Endothelial cell of umbilical vein (primary cell): ENCODE measurements at regions not wholly inside any gene's neighbourhood (a gene's known extent, or its start where the extent isn't known, plus 50 kb on each side); places are given as distances from the start of the nearest gene placed in this dataset.

ENCODE experiments used
- BruUV-seq: library from RNA; stranded (reverse); fragments of 400-500 nt; replicated peaks from 2 replicates; lab custom pipeline; 2021; lab: Mats Ljungman, UMichigan
- CTCF ChIA-PET: fragments of 300-600, 350-600 bp; sonication (Branson Sonifier 250); formaldehyde crosslinking; loops from one replicate; lab custom pipeline; 2021; ENCODE audit warnings: antibody characterized with exemption, inconsistent platforms; lab: Charles Lee
- POLR2A ChIA-PET: fragments of 300-600, 350-600 bp; sonication (Branson Sonifier 250); formaldehyde crosslinking; loops from one replicate; lab custom pipeline; 2021; ENCODE audit warnings: antibody characterized with exemption, inconsistent platforms; lab: Charles Lee
- DNase-seq: peaks from one replicate; pipeline ENCODE4 v3.0.0-alpha.2; 2011; ENCODE audit warnings: low read depth, low spot score
- FAIRE-seq: peaks from 2 replicates; lab custom pipeline; 2011; peaks lifted over from hg19 to GRCh38; lab: Jason Lieb, UNC
- H2AFZ ChIP-seq: 2 replicates; pipeline ENCODE4 v1.6.0; 2012; ENCODE audit warnings: low read depth, low read length, control low read depth, inconsistent platforms
- H3K27ac ChIP-seq: 2 replicates; pipeline ENCODE4 v1.5.1; 2011; ENCODE audit warnings: low read depth, mild to moderate bottlenecking, control low read depth, low read length, moderate library complexity; ENCODE audit not compliant: insufficient read depth
- H3K27me3 ChIP-seq, 2 experiments: 2 replicates each; pipeline versions ENCODE4 v1.6.0 to v1.6.1; 2011; ENCODE audit warnings: low read length in 2 of 2, mixed read lengths in 1 of 2; ENCODE audit not compliant: control insufficient read depth in 2 of 2, insufficient read depth in 2 of 2
- H3K36me3 ChIP-seq, 2 experiments: 2 replicates in 1 of 2; 3 replicates in 1 of 2; pipeline ENCODE4 v1.5.1; 2011; ENCODE audit warnings: low read length in 2 of 2, mild to moderate bottlenecking in 1 of 2, moderate library complexity in 1 of 2; ENCODE audit not compliant: control insufficient read depth in 2 of 2, insufficient read depth in 2 of 2; ENCODE audit errors: extremely low read depth in 1 of 2
- H3K4me1 ChIP-seq: 3 replicates; pipeline ENCODE4 v1.5.1; 2011; ENCODE audit warnings: mild to moderate bottlenecking, low read length; ENCODE audit not compliant: control insufficient read depth, insufficient read depth; ENCODE audit errors: extremely low read depth
- H3K4me2 ChIP-seq: 2 replicates; pipeline ENCODE4 v1.6.1; 2011; ENCODE audit warnings: low read length, control low read depth, mixed read lengths; ENCODE audit not compliant: insufficient read depth
- H3K4me3 ChIP-seq, 3 experiments: fragments of 200-600 bp in 1 of 3; sonication (generic), shearing (Covaris generic) in 1 of 3; replicated peaks in 1 of 3; 2 replicates each; pipeline ENCODE4 v1.5.1; 2011 to 2016; ENCODE audit warnings: control low read depth in 3 of 3, low read length in 3 of 3, mild to moderate bottlenecking in 2 of 3, inconsistent platforms in 1 of 3, low read depth in 1 of 3, moderate library complexity in 1 of 3; ENCODE audit not compliant: insufficient read depth in 1 of 3
- H3K79me2 ChIP-seq: 2 replicates; pipeline ENCODE4 v1.6.0; 2012; ENCODE audit warnings: low read length, inconsistent platforms; ENCODE audit not compliant: control insufficient read depth, insufficient read depth
- H3K9ac ChIP-seq: replicated peaks from 2 replicates; pipeline ENCODE3; 2011; ENCODE audit warnings: low read length, control low read depth; ENCODE audit not compliant: insufficient read depth; ENCODE audit errors: extremely low read depth
- H3K9me1 ChIP-seq: replicated peaks from 3 replicates; pipeline ENCODE4 v1.6.0; 2011; ENCODE audit warnings: mild to moderate bottlenecking, low read length; ENCODE audit not compliant: control insufficient read depth, insufficient read depth; ENCODE audit errors: extremely low read depth
- H3K9me3 ChIP-seq: replicated peaks from 2 replicates; pipeline ENCODE4 v1.5.1; 2012; ENCODE audit warnings: low read length, inconsistent platforms; ENCODE audit not compliant: control insufficient read depth, insufficient read depth
- H4K20me1 ChIP-seq: replicated peaks from 2 replicates; pipeline ENCODE3; 2011; ENCODE audit warnings: mild to moderate bottlenecking, low read length; ENCODE audit not compliant: control insufficient read depth, insufficient read depth; ENCODE audit errors: extremely low read depth
- CTCF ChIP-seq, 2 donors: IDR thresholded peaks; 1 replicate in 1 of 2; 2 replicates in 1 of 2; pipeline ENCODE4 v1.5.1; 2011; ENCODE audit warnings: low read length in 2 of 2, mild to moderate bottlenecking in 2 of 2, moderate library complexity in 2 of 2, control low read depth in 1 of 2, inconsistent platforms in 1 of 2, low read depth in 1 of 2; ENCODE audit not compliant: insufficient read depth in 1 of 2; ENCODE audit errors: extremely low read depth in 1 of 2
- FOS ChIP-seq: IDR thresholded peaks from 2 replicates; pipeline ENCODE4 v1.6.1; 2011; ENCODE audit warnings: mild to moderate bottlenecking, low read length, moderate library complexity, borderline replicate concordance; ENCODE audit not compliant: insufficient read depth
- GATA2 ChIP-seq: IDR thresholded peaks from 2 replicates; pipeline ENCODE4 v1.7.0; 2011; ENCODE audit warnings: low read depth, mild to moderate bottlenecking, moderate library complexity, mixed read lengths, low read length; ENCODE audit not compliant: insufficient read length, insufficient read depth
- JUN ChIP-seq: IDR thresholded peaks from 2 replicates; pipeline ENCODE4 v1.6.1; 2011; ENCODE audit warnings: borderline replicate concordance, low read depth; ENCODE audit not compliant: insufficient read length, insufficient read depth
- MAX ChIP-seq: IDR thresholded peaks from 2 replicates; pipeline ENCODE4 v1.6.1; 2011; ENCODE audit not compliant: insufficient read depth, insufficient read length
- POLR2A ChIP-seq: IDR thresholded peaks from 2 replicates; pipeline ENCODE4 v1.6.1; 2012; ENCODE audit warnings: low read depth, mild to moderate bottlenecking, control low read depth, low read length
- dilution Hi-C: fragments of 300-500 bp; cut with MboI; formaldehyde crosslinking; loops from one replicate; pipeline ENCODE4 v1.15.0; 2019; ENCODE audit warnings: low sequenced_read_pairs; ENCODE audit not compliant: extremely low pct_ligation_motif_present
- intact Hi-C: fragments of 100-400 bp; cut with micrococcal nuclease; formaldehyde crosslinking; loops from one replicate; pipeline ENCODE4 v1.10.0; 2022

GRCh38 chr2:41062336-41062735 lies 610.4 kb upstream of the SLC8A1 start:
- no TSS peak for BruUV-seq
- POLR2A ChIA-PET, result no interaction called here
- H3K27me3 ChIP-seq, result no peaks in the 10 kb centered on the region

DNA sequence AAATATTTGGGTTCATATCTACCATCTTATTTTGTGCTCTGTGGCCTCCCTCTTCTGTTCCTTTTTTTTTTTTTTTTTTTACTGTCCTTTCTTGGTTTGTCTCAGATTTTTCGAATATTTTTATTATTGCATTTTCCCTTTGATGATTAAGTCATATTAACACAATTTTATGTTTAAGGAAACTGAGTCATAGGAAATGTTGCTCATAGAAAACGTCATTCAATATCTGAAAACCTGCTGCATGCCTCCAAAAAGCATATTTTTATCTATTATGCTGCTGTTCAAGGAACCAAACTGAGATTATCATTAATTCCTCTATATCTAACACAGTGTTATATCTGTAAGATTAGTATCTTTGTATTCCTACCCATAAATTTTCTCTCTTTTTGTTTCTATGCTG lies 614.3 kb upstream of the SLC8A1 start:
- CTCF ChIA-PET, result no interaction called here
- peak; percentile 71 for DNase-seq
- POLR2A ChIA-PET, result no interaction called here
- no TSS peak for BruUV-seq
- no peaks in the 10 kb centered on the region for H3K9me1 ChIP-seq
- H2AFZ ChIP-seq, result no peak overlapping the region
- no peaks in the 10 kb centered on the region for H3K27me3 ChIP-seq
- no peaks in the 10 kb centered on the region for H3K36me3 ChIP-seq
- TF ChIP-seq MAX, result no peak
- TF ChIP-seq GATA2, result peak; percentile 42
- TF ChIP-seq JUN, result peak; percentile 71
- peak; percentile 65 for TF ChIP-seq FOS
- H4K20me1 ChIP-seq, result no peaks in the 10 kb centered on the region
- dilution Hi-C loops, result no loop called here
- H3K9ac ChIP-seq, result no peak overlapping the region
- H3K4me1 ChIP-seq, result peaks cover 17% of the 10 kb centered on the region
- intact Hi-C loops, result loop anchor here (5.0 kb wide), 1 partner anchor 109 kb away; no protein-coding TSS in a partner anchor
- peak overlapping the region; percentile 61 for H3K27ac ChIP-seq
- H3K9me3 ChIP-seq, result no peaks in the 10 kb centered on the region
- no peak overlapping the region for H3K4me2 ChIP-seq
- no peak overlapping the region for H3K4me3 ChIP-seq
- H3K79me2 ChIP-seq, result no peaks in the 10 kb centered on the region
- peak; percentile 66 for FAIRE-seq

More at GRCh38 chr2:41062336-41062735, 610.4 kb upstream of the SLC8A1 start:
- no peaks in the 10 kb centered on the region for H3K9me3 ChIP-seq
- dilution Hi-C loops, result no loop called here
- TF ChIP-seq POLR2A, result no peak
- no peak for TF ChIP-seq JUN
- TF ChIP-seq CTCF (IDR thresholded peaks at IDR 0.05; ENCODE audit: extremely low read depth in 1 of 2, insufficient read depth in 1 of 2, low read depth in 1 of 2, low read length in 2 of 2), result no peak
- H3K9ac ChIP-seq, result no peak overlapping the region
- CTCF ChIA-PET, result no interaction called here
- DNase-seq (no peak), FAIRE-seq (no peak)
- no peak overlapping the region for H3K27ac ChIP-seq
- H3K4me2 ChIP-seq, result no peak overlapping the region
- no peaks in the 10 kb centered on the region for H3K79me2 ChIP-seq
- H4K20me1 ChIP-seq, result no peaks in the 10 kb centered on the region
- no peak overlapping the region for H2AFZ ChIP-seq
- no peak overlapping the region for H3K4me3 ChIP-seq
- intact Hi-C loops, result no loop called here
- H3K4me1 ChIP-seq, result peaks cover 17% of the 10 kb centered on the region
- no peaks in the 10 kb centered on the region for H3K9me1 ChIP-seq
- H3K36me3 ChIP-seq, result no peaks in the 10 kb centered on the region
